ENCODE measurements at regions not wholly inside any gene's neighbourhood (a gene's known extent, or its start where the extent isn't known, plus 50 kb on each side); places are given as distances from the start of the nearest gene placed in this dataset.

DNA sequence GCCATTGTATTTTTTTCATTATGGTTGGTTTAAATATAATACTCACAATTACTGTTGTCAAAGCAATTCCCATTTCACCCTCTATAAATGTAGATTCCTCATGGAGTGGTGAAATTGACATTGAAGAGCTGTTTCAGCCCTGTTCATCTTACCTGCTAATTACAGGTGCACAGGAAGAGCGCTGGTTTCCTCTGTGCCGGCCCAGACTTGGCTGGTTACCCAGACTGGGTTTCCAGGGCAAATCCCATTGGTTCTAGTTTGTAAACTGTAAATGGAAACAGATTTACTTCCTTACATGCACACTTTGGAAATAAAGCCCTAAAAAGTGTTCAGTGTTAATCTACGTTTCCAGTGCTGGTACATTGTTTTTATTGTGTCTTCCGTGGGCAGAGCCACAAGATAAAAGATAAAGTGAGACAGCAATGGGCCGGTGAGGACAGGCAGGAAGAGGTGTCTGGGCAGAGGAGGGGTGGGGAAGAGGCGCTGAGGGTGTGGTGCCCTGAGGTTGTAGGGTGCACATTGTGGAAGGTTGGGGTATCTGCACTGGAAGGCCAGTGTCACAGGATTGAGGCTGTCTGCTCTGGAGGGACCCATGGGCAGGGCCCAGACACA, 71.6 kb upstream of the ZPBP start:
- TF ChIP-seq, protein P1, sequence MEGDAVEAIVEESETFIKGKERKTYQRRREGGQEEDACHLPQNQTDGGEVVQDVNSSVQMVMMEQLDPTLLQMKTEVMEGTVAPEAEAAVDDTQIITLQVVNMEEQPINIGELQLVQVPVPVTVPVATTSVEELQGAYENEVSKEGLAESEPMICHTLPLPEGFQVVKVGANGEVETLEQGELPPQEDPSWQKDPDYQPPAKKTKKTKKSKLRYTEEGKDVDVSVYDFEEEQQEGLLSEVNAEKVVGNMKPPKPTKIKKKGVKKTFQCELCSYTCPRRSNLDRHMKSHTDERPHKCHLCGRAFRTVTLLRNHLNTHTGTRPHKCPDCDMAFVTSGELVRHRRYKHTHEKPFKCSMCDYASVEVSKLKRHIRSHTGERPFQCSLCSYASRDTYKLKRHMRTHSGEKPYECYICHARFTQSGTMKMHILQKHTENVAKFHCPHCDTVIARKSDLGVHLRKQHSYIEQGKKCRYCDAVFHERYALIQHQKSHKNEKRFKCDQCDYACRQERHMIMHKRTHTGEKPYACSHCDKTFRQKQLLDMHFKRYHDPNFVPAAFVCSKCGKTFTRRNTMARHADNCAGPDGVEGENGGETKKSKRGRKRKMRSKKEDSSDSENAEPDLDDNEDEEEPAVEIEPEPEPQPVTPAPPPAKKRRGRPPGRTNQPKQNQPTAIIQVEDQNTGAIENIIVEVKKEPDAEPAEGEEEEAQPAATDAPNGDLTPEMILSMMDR (IDR thresholded peaks at IDR 0.05): no peak
- ATAC-seq: peak; percentile 37

DNA sequence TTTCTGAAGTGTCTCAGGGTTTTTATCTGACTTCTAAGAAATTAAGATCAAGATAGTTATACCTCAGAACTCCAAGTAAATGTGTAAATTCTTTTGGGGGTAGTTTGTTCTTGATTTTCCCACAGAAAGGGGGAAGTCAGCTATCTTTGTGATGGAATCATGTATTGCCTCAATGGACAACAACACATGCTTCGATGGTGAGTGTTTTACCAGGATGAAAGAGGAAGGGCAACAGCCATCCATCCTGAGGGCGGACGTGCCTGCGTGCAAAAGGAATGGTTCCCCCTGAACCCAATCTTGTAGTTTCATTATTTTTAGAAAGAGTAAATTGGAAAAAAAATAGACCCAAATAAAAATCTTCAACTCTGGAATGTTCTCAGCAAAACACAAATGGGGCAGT, 67.2 kb upstream of the ZPBP start:
- no peak overlapping the region for H3K4me3 ChIP-seq
- no peak for ATAC-seq
- TF ChIP-seq, protein P1 (IDR thresholded peaks at IDR 0.05): no peak
- no peak for DNase-seq
- no peaks in the 10 kb centered on the region for H3K4me1 ChIP-seq (ENCODE audit: low read depth)
- intact Hi-C loops (cut with DNase I, micrococcal nuclease): no loop called here
- no peaks in the 10 kb centered on the region for H3K9me3 ChIP-seq
- no peaks in the 10 kb centered on the region for H3K36me3 ChIP-seq (ENCODE audit: low read depth)

More for the DNA sequence above, 71.6 kb upstream of the ZPBP start:
- H3K4me1 ChIP-seq (ENCODE audit: low read depth): no peaks in the 10 kb centered on the region
- DNase-seq: no peak
- no peaks in the 10 kb centered on the region for H3K9me3 ChIP-seq
- H3K4me3 ChIP-seq: no peak overlapping the region
- intact Hi-C loops (cut with DNase I, micrococcal nuclease): no loop called here
- H3K36me3 ChIP-seq (ENCODE audit: low read depth): no peaks in the 10 kb centered on the region

DNA sequence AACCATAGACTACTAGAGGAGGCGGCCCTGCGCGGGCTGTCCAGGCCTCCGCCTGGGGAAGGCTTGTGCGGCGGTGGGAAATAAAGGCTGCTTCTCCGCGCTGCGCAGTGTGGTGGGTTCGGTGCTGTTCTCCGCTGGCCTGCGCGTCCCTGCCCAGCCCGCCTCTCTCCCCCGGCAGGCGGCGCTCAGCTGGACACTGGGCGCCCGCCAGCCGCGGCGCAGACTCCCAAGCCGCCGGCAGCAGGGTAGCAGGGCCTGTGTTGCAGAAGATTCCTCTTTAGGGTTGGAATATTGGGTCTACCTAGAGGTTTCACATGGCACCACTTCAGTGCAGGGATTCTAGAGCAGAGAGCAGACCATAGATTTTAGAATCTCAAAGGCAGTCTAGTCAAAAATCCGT, 66.1 kb upstream of the ZPBP start:
- H3K36me3 ChIP-seq (ENCODE audit: low read depth): no peaks in the 10 kb centered on the region
- ATAC-seq (no peak), DNase-seq (no peak)
- H3K4me1 ChIP-seq (ENCODE audit: low read depth): no peaks in the 10 kb centered on the region
- no peaks in the 10 kb centered on the region for H3K9me3 ChIP-seq
- TF ChIP-seq, protein P1 (IDR thresholded peaks at IDR 0.05): no peak
- intact Hi-C loops (cut with DNase I, micrococcal nuclease): no loop called here
- H3K4me3 ChIP-seq: no peak overlapping the region

DNA sequence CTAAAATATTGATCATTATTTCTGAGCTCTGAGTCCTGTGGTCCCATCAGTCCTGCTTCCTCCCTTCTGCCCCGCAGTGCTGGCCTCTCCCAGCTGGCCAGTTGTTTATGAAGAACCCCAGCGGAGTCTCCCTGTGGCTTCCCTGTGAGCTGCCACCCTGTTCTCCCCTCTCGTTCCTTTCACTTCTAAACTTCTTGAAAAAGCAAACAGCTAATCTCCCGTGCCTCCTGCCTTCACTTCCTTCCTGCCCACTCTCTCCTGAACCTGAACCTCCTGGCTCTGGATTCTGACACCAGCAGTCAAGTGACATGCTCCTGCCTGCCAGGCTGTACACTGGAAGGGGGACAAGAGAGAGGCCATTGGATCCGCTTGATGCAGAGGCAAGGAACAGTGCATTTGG, 63.7 kb upstream of the ZPBP start:
- no peak for DNase-seq
- Histone ChIP-seq H3K9me3 (no peaks in the 10 kb centered on the region), H3K4me3 (no peak overlapping the region), H3K4me1 (ENCODE audit: low read depth) (no peaks in the 10 kb centered on the region), H3K36me3 (ENCODE audit: low read depth) (no peaks in the 10 kb centered on the region)
- TF ChIP-seq, protein P1 (IDR thresholded peaks at IDR 0.05): no peak
- no peak for ATAC-seq
- intact Hi-C loops (cut with DNase I, micrococcal nuclease): no loop called here

DNA sequence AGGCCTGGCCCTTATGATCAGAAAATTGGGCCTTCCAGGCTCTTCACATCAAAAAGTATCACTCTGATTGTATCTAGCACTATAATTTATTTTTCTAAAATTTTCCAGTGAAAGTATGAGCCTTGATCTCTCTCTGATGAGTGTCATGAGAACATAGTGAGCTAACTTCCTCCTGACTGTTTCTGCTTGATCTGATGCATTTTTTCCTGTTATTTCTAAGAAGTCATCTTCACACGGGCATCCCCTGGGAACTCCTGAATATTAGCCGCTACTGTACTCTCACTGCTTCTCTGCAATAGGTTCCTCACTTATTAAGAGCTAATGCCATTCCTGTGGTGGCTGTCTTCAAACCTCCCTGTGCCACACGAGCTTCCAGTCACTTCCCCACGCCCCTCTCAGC, 63.1 kb upstream of the ZPBP start:
- Histone ChIP-seq H3K9me3 (no peaks in the 10 kb centered on the region), H3K4me1 (ENCODE audit: low read depth) (no peaks in the 10 kb centered on the region), H3K4me3 (no peak overlapping the region), H3K36me3 (ENCODE audit: low read depth) (no peaks in the 10 kb centered on the region)
- TF ChIP-seq, protein P1 (IDR thresholded peaks at IDR 0.05): no peak
- intact Hi-C loops (cut with DNase I, micrococcal nuclease): no loop called here
- DNase-seq: no peak
- no peak for ATAC-seq

DNA sequence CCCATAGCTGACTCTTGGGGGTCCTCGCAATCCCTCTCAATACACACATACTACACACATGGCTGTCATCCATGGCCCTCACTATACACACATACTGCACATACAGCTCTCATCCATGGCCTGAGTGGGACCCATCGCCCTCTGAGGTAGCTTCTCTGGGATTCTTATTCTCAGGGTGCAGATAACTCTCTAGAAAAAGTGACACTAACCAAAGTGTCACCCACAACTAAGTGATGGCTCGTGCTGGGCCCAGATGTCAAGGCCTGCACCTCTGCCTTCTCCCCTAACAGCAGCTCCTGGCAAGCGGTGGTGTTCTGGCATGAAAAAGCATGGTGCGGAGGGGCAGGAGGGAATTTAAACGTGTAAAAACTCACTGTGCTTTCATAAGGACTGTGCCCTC, 62.7 kb upstream of the ZPBP start:
- Histone ChIP-seq H3K9me3 (no peaks in the 10 kb centered on the region), H3K4me1 (ENCODE audit: low read depth) (no peaks in the 10 kb centered on the region), H3K36me3 (ENCODE audit: low read depth) (no peaks in the 10 kb centered on the region), H3K4me3 (no peak overlapping the region)
- ATAC-seq: no peak
- TF ChIP-seq, protein P1 (IDR thresholded peaks at IDR 0.05): no peak
- intact Hi-C loops (cut with DNase I, micrococcal nuclease): no loop called here
- no peak for DNase-seq
